NCI-H526 (cell line): ENCODE measurements at regions not wholly inside any gene's neighbourhood (a gene's known extent, or its start where the extent isn't known, plus 50 kb on each side); places are given as distances from the start of the nearest gene placed in this dataset.
A peak's percentile ranks its signal among the peaks of the same experiment; 100 is the strongest.

Experiments
- DNase-seq, 2 experiments: peaks; one replicate each; lab custom pipeline; 2025; lab: John Stamatoyannopoulos, UW

DNA sequence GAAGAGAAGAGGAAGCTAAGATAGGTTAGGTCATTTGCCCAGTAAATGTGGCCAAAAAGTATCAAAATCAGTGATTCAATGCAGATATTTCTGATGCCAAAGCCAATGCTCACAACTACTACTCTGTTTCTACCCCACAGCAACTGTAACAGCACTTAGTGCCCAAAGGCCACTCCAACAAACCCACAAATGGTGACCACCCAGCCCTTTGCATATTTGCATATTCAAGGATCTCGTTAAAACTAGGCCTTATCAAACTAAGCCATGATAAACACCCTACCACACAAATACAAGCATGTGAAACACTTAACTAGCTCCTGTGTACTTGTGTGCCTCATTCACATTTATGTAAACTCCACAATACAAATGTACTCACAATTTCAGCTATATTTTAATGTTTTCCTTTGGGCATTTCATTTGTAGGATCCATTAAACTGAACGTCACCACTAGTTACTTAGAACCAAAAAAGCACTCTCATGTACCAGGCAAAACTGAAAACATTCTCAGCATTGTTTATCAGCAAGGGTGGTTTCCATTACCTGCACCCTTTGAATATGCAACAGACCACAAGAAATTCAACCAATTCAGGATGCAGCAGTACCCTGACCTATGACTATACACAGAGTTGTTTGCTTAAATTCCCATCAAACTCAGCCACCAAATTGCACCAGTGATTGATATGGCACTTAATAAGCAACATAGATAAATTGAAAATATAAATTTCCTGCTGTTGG is 111.2 kb upstream of the STT3B start:
- peak in 1 of 2 experiments; percentile 10 for DNase-seq

DNA sequence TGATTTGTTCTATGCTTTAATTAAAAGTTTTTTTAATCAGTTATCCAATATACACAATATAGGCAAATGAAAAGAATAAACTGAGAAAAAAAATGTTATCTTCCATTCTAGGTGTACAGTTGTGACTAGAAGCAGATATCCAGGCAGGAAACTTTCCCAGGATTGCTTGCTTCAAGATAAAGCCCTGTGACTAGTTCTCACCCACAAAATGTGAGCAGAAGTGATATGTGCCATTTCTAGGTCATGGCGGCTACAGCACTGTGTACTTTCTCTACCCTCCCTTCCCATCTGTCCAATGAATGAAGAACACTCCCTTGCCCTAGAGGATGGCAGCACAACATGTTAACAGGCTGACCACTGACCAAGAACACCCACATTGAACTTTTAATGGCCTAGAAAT is 110.5 kb upstream of the STT3B start:
- DNase-seq, result no peak

DNA sequence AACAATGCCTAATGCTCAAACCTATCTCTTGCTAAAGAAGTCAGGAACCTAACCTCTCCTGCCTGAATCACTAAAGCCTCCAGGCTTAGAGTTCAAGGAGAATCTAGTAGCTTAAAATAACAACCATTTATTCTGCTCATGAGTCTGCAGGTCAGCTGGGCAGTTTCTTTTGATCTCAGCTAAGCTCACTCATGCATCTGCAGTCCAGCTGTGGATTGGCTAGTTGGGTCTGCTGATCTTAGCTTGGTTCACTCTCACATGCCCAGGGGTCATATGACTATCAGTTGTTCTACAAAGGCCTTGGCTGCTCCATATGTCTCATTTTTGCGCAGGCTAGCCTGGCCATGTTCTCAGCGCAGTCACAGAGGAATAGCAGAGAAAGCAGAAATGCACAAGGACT is 109.2 kb upstream of the STT3B start:
- no peak for DNase-seq

DNA sequence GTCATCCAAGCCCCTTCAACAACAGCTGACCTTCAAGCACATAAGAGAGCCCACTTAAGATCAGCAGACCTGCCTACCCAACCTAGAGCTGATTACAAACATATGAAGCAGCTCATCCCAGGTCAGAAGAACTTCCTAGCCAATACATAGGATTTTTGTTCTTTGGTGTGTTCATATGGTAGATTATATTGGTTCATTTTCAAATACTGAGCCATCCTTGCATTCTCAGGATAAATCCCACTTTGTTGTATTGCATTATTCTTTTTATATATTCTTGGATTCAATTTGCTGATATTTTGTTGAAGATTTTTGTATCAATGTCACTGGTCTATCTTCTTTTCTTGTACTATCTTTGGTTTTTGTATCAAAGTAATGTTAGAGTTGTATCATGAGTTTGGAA is 107.3 kb upstream of the STT3B start:
- no peak for DNase-seq

DNA sequence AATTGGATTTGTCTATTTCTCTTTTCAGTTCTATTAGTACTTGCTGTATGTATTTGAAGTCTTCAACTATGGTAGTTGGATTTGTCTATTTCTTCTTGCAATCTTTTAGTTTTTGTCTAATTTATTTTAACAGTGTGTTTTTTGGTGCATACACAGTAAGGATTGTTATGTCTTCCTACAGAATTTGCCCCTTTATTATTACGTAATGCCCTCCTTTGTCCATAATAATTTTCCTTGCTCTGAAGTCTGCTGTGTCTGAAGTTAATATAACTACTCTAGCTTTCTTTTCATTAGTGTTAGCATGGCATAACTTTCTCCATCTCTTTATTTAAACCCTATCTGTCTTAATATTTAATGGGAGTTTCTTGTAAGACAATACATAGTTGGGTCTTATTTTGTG is 105.1 kb upstream of the STT3B start:
- DNase-seq, result no peak

DNA sequence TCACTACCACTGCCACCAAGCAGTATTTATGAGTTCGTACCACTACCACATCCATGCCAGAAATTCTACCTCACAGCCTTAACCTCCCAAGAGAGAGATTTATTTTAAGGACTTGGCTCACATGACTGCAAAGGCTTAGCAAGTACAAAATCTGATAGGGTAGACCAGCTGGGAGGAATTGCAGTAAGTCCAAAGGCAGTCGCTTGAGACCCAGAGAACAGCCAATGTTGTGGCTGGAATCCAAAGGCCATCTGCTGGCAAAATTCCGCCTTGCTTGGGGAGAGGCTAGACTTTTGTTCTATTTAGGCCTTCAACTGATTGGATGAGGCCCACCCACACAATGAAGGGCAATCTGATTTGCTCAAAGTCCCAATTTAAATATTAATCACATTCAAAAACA is 101.4 kb upstream of the STT3B start:
- no peak for DNase-seq

DNA sequence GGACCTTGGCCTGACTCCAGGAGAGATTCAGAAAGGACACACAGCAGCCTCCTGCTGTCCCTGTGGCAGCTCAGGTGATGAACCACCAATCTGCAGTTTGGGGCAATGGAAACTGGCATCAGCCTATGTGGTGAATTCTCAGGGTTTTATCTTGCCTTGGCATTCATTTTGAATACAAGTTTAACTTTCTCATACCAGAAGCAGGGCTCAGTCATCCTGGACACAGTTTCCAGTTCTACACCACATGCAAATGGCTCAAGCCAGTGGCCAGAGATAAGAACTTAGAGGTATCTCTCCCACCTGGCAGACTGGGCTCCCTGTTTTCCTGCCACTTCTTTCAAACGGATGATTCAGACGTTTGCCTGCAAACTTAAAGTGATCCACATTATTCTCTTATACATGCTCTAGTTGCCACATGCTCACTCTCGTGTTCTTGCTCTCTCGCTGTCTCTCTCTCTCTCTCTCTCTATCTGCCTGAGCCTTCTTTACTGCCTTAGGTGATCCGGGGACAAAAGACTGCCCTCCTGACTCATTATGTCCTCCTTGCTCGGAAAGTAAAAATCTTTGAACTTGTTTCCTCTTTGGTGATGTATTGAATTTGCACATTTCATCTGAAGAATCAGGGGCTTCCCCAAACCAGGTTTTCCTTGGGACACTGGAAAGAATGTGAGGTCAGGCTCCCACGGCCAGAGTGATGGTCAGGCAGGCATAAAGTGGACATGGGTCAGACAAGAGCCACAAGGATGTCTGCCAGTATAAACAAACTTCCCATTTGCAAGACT is 99.6 kb upstream of the STT3B start:
- no peak for DNase-seq

DNA sequence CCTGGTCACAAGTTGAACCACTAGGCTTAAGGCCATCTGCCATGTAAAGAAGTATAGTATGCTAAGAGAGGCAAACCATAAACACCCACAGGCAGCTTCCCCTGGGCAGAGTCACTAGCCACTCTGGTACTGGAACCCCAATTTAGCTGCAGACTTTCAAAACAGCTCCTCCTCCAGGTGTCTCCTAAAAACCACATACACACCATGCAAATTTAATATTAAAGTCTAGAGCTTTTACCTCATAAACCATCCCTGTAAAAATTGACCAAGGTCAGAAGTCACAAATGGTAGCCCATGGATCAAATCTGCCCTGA is 99.1 kb upstream of the STT3B start:
- DNase-seq, result no peak

DNA sequence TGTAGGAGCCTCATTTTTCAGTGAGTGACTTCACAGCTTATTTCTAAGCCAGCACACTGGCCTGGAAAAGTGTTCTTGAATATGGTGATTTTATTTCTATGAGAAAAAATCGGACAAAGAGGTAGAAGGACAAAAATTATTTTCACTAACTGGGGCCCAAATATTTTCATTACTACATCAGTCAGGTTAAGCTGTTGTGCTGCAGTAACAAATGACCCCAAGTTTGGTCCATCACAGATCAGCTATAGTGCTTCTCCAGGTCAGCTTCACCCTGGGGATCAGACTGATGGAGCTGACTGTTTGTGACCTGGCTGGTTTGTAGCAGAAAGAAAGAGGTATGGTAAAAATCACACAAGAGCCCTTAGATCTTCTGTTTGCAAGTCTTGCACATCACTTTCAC is 97.9 kb upstream of the STT3B start:
- no peak for DNase-seq

DNA sequence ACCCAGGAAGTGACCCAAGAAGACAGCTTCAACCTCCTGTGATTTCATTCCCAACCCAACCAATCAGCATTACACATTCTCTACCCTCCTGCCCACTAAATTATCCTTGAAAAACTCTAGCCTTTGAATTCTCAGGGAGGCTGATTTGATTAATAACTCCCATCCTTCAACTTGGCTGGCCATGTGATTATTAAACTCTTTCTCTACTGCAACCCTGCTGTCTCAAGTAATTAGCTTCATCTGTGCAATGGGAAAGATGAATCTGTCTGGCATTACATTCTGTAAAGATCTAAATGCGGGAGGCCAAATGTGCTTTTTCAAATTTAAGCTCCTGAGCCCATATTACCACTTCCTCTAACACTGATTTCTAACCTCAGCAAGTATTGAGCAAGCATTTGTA is 95.9 kb upstream of the STT3B start:
- no peak for DNase-seq

DNA sequence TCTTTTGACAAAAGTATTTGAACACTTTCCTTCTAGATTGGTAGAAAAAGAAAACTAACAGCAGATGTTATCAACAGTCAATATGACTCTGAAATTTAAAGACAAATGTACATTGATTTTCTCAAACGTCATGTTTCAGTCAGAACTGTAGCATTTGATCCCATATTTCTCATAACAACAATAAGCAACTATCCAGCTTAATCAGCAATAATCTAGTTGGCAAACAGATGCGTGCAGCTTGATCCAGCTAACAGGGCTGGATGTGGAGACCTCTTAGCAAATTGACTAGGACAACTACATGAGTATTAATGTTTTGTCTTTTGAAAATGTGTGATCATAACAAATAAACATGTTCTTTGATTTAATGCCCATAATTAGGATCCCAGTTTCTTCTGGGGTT is 94.0 kb upstream of the STT3B start:
- no peak for DNase-seq

DNA sequence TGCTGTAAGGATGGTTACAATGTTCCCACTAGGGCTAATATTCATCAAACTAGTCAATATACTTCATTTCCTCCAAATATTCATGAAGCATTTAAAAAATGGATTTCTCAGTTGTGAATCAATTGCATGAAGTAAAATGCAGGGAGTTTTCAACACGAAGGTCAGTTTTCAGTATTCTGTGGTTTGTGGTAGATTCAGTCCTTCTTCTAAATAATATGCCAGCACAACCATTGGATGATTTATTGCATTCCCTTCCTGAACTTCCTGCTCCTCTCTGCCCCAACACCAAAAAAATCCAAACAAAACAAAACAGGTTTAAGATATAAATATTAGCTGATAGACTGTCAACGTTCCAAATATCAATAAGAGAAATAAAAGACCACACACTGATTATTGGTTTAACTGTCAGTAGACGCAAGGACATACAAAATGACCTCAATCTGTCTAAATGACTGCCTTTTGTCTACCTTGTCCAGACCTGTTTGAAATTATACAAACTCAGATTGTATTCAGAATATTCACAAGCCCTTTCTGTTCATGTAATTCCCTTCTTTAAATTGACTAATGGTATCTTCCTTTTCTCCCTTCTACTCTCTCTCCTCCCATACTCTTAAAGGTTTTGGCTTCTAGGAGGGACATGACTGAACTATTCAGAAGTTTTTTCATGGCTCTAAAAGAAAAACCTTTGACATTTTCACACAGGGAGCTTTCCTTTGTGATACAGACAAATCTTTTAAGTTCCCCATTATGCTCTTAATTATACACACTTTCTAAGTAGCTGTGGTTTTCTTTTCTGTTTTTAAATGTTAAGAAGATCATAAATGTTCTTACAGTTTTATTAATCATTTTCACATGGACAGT is 92.6 kb upstream of the STT3B start:
- DNase-seq, result no peak

DNA sequence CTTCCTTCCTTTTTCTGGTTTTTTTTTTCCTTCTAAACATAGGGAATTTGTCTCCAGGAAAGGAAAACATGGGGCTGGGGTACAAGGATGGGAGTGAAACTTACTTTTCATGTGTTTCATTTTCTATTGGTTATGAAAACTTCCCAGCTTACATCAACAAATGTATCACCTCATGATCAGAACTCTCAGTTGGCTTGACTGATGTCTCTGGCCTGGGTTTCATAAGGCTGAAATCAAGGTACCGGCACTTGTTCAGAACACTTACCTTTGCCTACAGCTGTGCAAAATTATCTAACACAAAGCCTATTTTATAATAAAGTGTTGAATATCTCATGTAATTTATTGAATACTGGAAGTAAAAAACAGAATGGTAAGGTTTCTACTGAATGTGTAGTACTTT is 91.8 kb upstream of the STT3B start:
- DNase-seq, result no peak

DNA sequence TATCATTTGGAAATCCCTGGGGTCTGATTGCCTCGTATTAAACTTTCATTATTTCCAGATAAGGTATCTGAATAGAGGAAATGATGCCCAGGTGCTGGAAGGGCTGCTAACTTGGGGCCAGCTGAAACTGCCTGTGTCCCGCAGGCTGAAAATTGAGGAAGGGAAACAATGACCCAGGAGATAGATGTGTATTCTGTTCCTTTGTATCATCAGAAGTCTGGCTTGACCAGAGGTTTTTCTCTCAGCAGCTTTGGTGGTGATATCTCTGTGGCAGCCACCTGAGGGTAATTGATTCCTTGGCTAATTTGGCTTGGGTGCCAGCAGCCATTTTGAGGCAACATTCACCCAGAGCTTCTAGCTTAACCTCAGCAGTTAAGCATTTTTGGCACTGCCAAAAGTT is 90.0 kb upstream of the STT3B start:
- no peak for DNase-seq

DNA sequence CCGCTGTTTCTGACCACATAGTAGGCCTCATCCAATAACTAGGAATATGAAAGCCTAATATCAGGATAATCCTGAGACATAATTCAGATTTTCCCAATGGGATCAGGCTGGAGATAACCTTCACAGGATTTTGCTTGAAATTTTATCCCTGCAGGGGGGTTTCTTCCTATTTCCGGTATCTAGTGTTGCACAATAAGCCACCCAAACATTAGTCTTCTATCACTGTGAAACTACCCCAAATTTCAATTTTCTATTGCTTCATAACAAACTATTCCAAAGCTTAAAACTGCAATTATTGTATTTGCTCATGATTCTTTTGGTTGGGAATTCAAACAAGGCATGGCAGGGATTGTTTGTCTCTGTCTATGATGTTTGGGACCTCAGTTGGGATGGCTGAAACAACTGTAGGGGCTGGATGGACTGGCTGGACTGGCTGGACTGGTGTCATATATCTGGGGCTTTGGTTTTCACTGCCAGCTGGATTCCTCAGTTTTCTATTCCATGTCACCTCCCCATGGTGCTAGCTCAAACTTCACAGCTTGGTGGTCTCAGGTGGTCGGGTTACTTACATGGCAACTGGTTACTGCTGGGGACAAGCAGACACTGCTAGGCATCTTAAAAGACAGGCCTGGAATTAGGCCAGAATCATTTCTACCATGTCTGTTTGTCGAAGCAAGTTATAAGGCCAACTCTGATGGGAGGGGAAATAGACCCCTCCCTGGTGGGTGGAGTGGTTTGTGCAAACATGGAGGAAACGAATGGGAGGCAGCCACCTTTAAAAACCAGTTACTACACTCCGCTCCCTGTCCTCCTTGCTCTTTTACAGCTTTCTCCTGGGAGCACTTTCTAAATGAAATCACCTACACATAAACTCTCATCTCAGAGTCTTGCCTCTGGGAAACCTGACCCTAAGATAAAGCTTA is 88.2 kb upstream of the STT3B start:
- no peak for DNase-seq

DNA sequence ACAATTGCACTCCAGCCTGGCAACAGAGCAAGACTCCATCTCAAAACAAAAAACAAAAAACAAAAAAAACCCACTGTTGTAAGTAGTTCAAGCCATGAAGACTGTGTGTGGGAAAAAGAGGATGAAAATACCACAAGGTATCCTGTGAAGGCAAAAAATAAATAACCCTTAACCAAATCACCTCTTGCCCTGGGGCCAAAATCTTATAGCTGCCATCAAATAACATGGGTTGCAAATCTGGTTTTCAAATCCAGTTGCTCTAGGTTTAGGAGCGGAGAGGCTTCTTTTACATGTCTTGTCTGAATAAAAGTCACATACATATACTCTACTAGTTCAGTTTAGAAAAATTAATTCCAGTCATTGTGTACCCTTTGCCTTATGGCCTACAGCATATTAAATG is 87.0 kb upstream of the STT3B start:
- peak; percentile 8 to 31 for DNase-seq

DNA sequence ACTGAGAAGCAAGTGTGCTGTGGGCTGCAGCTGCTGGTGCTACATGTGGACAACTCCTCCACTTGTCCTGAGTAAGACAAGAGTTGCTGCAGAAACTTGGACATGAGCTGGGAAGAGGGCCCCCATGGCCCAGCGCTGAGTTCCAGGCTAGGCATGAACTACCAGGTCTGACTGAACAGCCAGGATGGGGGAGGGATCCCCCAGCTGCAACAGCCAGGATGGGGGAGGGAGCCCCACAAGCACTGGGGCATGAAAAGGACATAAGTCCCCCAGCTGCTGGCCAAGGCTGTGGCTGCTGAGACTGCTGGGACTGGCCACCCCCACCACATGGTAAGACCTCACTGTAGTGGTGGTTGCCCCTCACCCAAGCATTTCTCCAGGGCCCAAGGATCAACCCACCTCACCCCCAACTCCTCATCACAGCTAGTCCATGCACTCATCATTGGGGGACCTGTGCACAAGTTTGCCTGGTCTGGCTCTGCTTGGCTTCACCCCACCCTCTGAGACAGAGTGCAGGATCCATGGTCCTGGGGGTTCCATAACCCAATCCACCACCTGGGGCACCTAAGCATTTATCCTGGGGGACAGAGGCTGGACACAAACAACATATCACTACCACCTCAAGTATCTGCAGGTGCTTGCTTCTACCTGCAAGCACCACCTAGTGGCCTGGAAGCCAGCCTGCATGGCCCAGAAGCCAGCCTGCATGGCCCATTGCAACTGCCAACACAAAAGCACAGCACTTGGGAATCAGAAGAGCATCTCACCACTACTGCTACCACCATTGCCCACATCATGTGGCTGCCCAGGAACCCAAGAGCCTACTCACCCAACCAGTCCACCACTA is 84.5 kb upstream of the STT3B start:
- DNase-seq, result peak in 1 of 2 experiments; percentile 21

DNA sequence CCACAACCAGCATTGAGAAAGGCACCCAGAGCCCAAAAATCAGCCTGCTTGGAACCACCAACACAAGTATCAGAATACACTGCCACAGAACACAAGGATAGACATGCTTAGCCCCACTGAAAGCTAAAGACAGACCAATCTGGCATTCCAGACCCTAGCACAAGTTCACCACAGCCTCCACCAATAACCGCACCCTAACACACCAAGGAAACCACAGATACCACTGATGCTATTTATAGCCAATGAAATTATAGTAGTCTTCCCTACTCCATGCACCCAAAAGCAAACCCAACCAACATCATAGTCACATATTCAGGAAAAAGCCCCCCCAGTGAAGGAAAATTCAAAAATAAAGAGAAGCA is 83.9 kb upstream of the STT3B start:
- DNase-seq, result no peak

DNA sequence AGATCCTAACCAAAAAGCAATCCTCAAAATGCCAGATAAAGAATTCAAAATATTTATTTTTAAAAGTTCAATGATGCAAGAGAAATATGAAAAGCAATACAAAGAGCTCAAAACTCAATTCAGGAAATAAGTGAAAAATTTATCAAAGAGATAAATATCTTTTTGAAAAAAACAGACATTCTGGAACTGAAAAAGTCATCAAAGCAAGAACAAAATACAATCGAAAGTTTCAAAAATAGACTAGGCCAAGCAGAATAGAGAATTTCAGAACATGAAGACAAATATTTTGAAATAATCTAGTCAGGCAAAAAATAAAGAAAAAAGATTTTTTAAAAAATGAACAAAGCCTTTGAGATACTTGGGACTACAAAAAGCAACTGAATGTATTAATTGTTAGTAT is 83.4 kb upstream of the STT3B start:
- DNase-seq, result no peak

DNA sequence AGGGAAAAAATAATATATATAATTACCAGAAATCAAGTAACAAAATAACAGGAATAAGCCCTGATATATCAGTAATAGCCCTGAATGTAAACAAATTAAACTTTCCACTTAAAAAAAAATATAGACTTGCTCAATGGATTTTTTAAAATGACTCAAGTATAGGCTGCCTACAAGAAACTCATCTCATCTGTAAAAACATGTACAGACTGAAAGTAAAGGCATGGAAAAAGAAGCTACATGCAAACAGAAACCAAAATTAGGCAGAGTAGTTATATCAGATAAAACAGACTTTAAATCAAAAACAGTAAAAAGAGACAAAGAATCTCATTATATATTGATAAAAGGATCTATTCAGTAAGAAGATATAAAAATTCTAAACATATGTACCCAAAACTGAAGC is 82.4 kb upstream of the STT3B start:
- no peak for DNase-seq

DNA sequence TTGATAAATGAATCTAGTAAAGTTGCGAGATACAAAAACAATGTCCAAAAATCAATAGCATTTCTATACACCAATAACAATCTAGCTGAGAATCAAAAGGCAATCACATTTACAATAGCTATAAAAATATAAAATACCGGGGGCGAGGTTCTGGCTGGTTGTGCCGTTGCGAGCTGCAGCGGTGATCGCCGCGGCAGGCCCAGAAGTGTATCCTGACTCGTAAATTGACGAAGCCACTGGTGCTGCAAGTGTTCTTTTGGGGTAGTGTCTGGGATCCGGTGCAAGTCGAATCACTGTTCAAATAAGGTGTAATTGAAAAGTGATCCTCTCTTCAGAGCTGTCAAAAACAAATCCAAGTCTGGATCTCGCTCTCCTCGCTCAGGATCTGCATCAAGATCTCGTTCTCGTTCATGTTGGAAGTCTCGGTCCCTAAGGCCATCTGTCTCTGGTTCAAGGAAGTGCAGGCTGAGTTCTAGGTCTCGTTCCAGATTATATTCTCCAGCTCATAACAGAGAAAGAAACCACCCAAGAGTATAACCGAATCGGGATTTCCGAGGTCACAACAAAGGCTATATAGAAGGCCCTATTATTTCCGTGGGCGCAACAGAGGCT is 80.1 kb upstream of the STT3B start:
- no peak for DNase-seq
